Fibroblast of skin of right biceps (primary cell): ENCODE measurements at regions not wholly inside any gene's neighbourhood (a gene's known extent, or its start where the extent isn't known, plus 50 kb on each side); places are given as distances from the start of the nearest gene placed in this dataset.

Experiments used
- DNase-seq: peaks from one replicate; pipeline ENCODE4 v3.0.0-alpha.2; 2013

DNA sequence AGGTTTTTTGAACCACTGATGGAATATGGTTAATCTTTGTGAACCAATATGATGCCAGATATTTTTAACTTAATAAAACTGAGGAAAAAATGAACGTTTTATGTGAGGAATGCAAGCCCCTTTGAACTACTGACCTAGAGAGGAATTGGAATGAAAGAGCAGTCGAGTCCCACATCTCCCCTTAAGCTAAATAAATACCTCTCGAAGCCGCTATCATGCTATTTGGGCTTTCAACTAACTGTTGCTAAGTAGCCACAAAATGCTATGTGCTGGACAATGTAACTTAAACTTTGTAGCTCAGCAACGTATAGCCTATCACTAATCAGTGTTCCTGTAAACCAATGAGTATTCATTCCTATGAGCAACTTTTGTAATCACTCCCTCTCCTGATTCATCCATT, 1037.2 kb downstream of the SQOR start:
- no peak for DNase-seq

GRCh38 chr15:46676233-46677206, 1040.8 kb upstream of the SEMA6D start:
- DNase-seq, result no peak

- DNase-seq, result no peak
Observed at GRCh38 chr15:46677491-46677890, 1039.8 kb upstream of the SEMA6D start.

DNA sequence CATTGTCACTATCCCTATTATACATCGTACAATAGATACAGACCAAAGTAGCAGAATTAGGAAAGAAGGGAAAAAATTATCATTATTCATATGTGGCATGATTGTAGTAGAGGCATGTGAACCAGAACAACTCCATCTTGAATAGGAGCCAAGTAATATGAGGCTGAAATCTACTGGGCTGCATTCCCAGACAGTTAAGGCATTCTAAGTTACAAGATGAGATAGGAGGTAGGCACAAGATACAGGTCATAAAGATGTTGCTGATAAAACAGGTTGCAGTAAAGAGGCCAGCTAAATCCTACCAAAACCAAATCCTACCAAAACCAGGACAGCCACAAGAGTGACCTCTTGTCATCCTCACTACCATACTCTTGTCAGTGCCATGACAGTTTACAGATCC, 1035.4 kb upstream of the SEMA6D start:
- DNase-seq, result no peak

- DNase-seq, result no peak
Observed at GRCh38 chr15:46682969-46683791, 1034.1 kb upstream of the SEMA6D start.

DNA sequence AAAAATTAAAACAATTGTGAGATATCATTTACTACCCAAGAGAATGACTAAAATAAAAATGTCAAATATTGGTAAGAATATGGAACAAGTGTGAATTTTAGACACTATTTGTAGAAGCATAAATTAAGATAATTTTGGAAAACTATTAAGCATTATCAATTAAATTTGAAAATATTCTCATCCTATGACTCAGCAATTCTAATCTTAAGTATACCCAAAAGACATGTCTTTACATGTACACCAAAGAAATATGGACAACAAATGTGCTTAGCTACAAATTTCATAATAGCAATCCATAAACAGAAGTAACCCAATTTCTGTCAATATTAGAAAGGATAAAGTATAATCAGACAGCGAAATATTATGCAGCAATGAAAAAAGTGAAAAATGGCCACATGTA, 1032.2 kb upstream of the SEMA6D start:
- no peak for DNase-seq

GRCh38 chr15:46685681-46686080, 1031.6 kb upstream of the SEMA6D start:
- DNase-seq, result no peak

DNA sequence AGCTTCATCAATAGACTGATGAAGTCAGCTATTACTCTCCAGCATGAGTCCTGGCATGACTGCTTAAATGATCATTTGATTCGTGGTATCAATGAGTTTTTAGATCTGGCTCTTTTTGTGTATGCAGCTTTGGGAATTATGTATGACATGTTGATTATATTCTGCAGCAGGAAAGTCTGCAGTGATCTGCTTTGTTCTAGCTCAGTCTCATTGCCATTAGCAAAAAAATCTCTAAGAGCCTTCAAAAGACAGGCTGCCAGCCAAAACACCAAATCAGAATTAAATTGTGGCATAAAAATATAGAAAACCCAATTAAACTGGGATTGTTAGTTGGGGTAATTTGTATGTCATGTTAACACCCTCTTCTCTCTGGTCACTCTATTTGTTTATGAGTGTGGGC, 1021.0 kb upstream of the SEMA6D start:
- no peak for DNase-seq

DNA sequence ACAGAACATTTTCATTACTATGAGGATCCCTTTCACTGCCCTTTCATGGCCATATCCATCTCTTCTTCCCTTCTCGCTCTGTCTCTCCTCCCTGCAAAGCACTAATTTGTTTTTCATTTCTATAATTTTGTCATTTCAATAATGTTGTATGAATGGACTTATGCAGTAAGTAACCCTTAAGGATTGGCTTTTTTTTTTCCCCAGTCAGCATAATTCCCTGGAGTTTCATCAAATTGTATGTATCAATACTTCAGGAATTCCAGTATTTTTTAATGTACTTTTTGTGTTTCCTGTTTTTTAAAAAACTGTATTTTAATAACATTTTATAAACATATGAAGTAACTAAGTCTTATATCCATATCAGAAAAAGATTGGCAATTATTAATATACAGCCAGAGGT, 1016.0 kb upstream of the SEMA6D start:
- DNase-seq, result no peak

DNA sequence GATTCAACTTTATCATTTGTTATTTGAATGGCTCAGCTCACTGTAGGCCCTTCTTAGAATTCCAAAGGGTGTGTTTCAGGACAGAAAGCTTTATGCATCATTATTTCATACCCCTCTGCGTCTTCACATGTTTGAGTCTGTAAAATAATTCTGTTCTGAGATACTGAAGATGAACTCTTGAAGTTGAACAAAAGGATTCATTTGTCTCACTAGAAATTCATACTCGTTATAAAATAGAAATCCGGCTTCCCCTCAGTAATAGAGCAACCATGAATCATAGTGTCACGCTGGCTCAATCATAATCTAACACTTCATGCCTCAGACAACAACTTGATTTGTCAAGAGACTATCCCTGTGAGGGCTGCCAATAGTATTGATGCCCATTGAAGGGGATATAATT, 1015.4 kb upstream of the SEMA6D start:
- no peak for DNase-seq

DNA sequence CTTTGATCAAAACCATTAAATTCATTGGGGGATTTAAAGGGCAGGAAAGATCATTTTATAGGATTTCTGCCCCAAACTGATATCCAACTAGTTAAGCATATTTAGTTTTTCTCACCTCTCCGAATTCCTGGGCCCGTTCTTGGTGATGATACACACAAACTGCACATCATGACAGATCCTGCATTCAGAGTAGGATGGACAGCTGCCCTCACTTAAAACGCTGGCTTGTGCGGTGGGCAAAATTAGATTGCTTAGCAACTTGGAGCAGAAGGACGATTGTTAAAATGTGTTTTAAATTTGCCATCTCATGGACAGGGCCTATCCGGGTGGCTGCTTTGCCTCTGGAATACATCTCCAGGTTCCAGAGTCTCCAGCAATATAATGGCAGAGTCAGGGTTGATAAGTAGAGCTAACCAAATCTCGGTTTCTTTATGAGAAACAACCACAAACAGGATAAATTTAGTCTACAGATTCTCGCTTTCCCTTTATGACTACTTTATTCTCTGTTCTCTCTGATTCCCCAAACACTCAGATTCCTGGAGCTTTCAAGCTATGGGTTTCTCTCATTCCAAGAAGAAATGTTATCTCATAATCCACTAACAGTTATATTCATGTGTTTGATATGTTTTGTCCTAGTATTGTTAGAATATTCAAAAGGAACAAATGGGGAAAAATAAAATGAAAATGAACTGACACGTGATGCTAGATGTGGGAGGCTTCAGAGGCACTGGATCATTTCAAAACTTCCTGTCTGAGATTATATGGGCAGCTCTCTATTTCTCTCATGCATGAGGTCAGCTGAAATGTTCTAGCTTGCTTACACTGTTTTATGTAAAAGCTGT, 1014.1 kb upstream of the SEMA6D start:
- no peak for DNase-seq

DNA sequence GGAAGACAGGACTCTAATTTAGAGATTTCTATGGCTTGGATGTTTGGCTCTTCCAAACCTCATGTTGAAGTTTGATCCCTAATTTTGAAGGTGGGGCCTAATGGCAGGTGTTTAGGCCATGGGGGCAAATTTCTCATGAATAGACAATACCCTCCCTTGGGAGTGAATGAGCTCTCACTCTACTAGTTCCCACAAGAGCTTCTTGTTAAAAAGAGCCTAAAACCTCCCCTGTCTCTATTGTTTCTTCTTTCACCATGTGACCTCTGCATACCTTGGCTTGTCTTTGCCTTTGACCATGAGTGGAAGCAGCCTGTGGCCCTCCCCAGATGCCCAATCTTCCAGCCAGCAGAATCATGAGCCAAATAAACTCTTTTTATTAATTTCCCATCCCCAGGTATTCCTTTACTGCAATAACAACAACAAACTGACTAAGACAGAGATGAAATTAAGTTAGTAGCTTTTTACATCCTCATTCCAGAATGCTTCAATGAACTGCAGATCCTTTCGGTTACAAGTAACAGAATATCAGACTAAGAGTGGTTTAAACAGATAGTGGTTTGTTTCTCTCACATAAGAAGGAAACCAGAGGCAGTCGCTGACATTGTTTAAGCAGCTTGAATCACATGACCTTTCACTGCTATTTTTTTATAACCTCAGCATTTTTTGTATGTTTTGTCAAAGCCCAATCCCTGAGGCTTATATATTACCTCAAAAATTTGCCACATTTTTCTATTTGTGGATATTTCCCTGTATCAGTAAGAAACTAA, 1013.3 kb upstream of the SEMA6D start:
- DNase-seq, result no peak

GRCh38 chr15:46707452-46707851, 1009.9 kb upstream of the SEMA6D start:
- no peak for DNase-seq

DNA sequence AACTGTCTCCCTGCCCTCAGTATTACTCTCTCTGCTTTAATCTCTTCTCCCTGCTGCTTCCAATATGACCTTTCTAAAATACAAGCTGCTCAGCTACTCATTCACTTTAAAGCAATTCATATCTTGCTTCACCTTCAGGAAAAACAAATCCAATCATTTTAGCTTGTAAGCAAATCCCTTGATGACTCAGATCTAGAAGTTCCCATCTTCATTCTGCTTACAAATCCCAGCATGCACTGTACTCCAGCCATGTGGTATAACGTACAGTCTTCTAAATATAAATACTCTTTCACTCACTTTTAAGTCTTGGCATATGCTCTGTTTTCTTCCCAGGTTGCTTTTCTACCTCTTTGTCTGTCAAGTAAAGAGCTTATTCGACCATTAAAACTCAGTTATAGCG, 1009.1 kb upstream of the SEMA6D start:
- no peak for DNase-seq

GRCh38 chr15:46709460-46710083, 1007.7 kb upstream of the SEMA6D start:
- DNase-seq, result no peak

DNA sequence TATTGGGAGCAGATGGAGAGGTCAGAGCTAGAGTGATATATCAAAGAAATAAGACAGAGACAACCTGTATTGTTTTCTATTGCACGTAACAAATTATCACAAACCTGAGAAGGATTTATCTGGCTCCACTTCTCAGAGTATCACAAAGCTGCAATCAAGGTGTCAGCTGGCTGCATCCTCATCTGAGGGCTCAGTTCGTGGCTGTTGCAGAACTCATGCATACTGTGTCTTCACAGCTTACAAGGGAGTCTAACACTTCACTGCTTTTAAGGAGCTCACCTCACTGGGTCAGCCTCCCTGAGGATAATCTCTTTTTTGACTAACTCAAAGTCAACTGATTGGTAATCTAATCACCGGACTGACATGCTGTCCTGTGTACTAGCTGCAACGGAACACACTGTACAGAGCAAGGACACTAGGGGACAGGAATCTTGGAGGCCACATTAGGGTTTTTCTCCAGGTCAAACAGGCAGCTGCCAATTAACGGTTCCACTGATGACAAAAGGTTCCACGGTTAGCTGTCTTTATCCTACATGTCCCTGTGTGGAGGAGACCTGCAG, 1006.8 kb upstream of the SEMA6D start:
- no peak for DNase-seq

DNA sequence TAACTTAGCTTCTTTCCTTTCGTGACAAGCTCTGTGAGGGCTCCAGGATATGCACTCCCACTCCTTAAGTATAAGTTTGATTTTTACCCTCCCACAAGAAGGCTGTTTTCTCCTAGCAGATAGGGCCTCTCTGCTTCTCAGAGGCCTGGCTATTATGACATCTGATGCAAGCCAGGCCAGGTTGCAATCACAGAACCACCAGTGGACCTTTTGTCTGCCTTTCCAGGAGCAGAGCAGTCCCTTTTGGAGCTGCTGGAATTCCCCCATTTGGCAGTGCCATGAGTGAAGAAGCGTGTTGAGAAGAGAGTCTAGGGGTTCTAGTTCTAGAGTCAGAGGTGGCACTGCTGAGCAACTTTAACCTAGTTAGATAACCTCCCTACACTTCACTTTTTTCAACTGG, 1004.3 kb upstream of the SEMA6D start:
- DNase-seq, result no peak

DNA sequence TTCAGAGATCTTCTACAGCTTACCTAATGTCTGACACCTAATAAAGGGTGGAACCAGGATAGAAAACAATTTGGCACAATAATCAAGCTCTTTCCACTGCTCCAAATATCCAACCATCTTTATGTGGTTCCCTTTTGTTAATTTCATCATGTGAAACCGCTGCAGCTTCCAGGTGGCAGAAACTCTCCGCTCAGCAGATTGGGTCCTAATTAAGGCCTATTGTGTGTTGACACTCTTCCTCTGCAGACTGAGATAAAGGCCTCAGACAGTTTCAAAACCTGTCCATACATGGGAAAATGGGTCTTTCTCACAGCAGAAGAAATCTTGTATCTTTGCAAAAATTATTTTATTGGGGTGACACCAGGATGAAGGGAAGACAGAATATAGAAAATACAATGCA, 1002.4 kb upstream of the SEMA6D start:
- DNase-seq, result no peak

DNA sequence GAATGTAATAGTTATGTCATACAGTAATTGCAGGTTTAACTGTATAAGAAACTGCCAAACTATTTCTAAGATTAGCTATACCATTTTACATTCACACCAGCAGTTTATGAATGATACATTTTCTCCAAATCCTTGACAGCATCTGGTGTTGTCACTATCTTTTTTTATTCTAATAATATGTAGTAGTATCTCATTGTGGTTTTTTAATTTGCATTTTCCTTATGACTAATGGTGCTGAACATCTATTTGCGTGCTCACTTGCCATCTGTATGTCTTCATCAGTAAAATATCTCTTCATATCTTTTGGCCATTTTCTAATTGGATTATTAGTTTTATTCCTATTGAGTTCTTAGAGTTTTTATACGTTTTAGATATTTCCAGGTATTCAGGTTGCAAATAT, 994.0 kb upstream of the SEMA6D start:
- DNase-seq, result no peak

- no peak for DNase-seq
Observed at GRCh38 chr15:46732060-46732459, 985.2 kb upstream of the SEMA6D start.

GRCh38 chr15:46735115-46735514, 982.2 kb upstream of the SEMA6D start:
- DNase-seq, result no peak
